Liver (tissue), 3 donors: ENCODE measurements at regions not wholly inside any gene's neighbourhood (a gene's known extent, or its start where the extent isn't known, plus 50 kb on each side); places are given as distances from the start of the nearest gene placed in this dataset.

ENCODE experiments used
- CTCF ChIP-seq: fragments of 150-350 bp; IDR thresholded peaks from 2 replicates; pipeline ENCODE4 v1.5.1; 2017; ENCODE audit warnings: improper control_type of control experiment, low read depth, low read length; ENCODE audit not compliant: missing input control
- HNF4A ChIP-seq, 2 donors: conservative IDR thresholded peaks; 2 replicates each; pipeline ENCODE4 v1.6.1; 2016; ENCODE audit warnings: antibody characterized with exemption in 2 of 2, mild to moderate bottlenecking in 2 of 2
- HNF4G ChIP-seq: IDR thresholded peaks from 2 replicates; pipeline ENCODE4 v1.6.1; 2016; ENCODE audit warnings: antibody characterized with exemption
- JUND ChIP-seq, 2 donors: IDR thresholded peaks; 2 replicates each; pipeline ENCODE4 v1.6.1; 2016; ENCODE audit warnings: antibody characterized with exemption in 2 of 2
- MAX ChIP-seq: IDR thresholded peaks from 2 replicates; pipeline ENCODE4 v1.6.1; 2016; ENCODE audit warnings: antibody characterized with exemption
- REST ChIP-seq: IDR thresholded peaks from 2 replicates; pipeline ENCODE4 v1.6.1; 2016; ENCODE audit warnings: antibody characterized with exemption, mild to moderate bottlenecking
- SP1 ChIP-seq: IDR thresholded peaks from 2 replicates; pipeline ENCODE4 v1.6.1; 2018; ENCODE audit warnings: antibody characterized with exemption, mild to moderate bottlenecking
- TAF1 ChIP-seq: conservative IDR thresholded peaks from 2 replicates; pipeline ENCODE4 v1.6.1; 2016; ENCODE audit warnings: antibody characterized with exemption, mild to moderate bottlenecking
- YY1 ChIP-seq: IDR thresholded peaks from 2 replicates; pipeline ENCODE4 v1.6.1; 2016; ENCODE audit warnings: antibody characterized with exemption, mild to moderate bottlenecking
- donor health status: healthy.
- donor health status: healthy.

GRCh38 chr3:162863579-162863978 lies 1367.0 kb downstream of the OTOL1 start:
- TF ChIP-seq CTCF: no peak
- no peak for TF ChIP-seq YY1
- TF ChIP-seq HNF4A (conservative IDR thresholded peaks at IDR 0.05): no peak
- TF ChIP-seq HNF4G: no peak
- TF ChIP-seq REST: no peak
- no peak for TF ChIP-seq SP1
- no peak for TF ChIP-seq TAF1
- no peak for TF ChIP-seq JUND (IDR thresholded peaks at IDR 0.05)
- no peak for TF ChIP-seq MAX
